HEK293 (cell line): ENCODE measurements at regions not wholly inside any gene's neighbourhood (a gene's known extent, or its start where the extent isn't known, plus 50 kb on each side); places are given as distances from the start of the nearest gene placed in this dataset.

ENCODE experiments used
- CTCF ChIA-PET: fragments of 350-600 bp; formaldehyde crosslinking; extraction: SDS; loops from one replicate; lab custom pipeline; 2021; ENCODE audit warnings: antibody characterized with exemption; lab: Yijun Ruan, JAX
- POLR2A ChIA-PET: fragments of 300-600 bp; formaldehyde crosslinking; extraction: SDS; loops from one replicate; lab custom pipeline; 2020; ENCODE audit warnings: antibody characterized with exemption, inconsistent platforms; lab: Yijun Ruan, JAX
- H3K27ac ChIP-seq: fragments of 200-500 bp; sonication (Bioruptor generic); 2 replicates; pipeline ENCODE4 v1.5.1; 2014; ENCODE audit warnings: low read depth, low read length, control low read depth, inconsistent platforms; ENCODE audit errors: extremely low read depth
- H3K36me3 ChIP-seq, 2 experiments: fragments of 200-500 bp in 1 of 2; sonication (Bioruptor generic) in 1 of 2; 1 replicate in 1 of 2; 2 replicates in 1 of 2; pipeline ENCODE4 v1.5.1; 2014 to 2017; ENCODE audit warnings: inconsistent platforms in 2 of 2, low read length in 2 of 2; ENCODE audit not compliant: control insufficient read depth in 2 of 2, insufficient read depth in 1 of 2
- H3K4me1 ChIP-seq: fragments of 200-500 bp; sonication (Bioruptor generic); 2 replicates; pipeline ENCODE4 v1.5.1; 2014; ENCODE audit warnings: mild to moderate bottlenecking, low read length, inconsistent platforms; ENCODE audit not compliant: control insufficient read depth, insufficient read depth
- H3K4me3 ChIP-seq: 2 replicates; pipeline ENCODE4 v1.5.1; 2011; ENCODE audit warnings: low read depth, mild to moderate bottlenecking, control low read depth, low read length, moderate library complexity
- H3K9me3 ChIP-seq: fragments of 200-500 bp; sonication (Bioruptor generic); 2 replicates; pipeline ENCODE4 v1.5.1; 2014; ENCODE audit warnings: low read depth, low read length, inconsistent platforms; ENCODE audit not compliant: control insufficient read depth, insufficient read depth
- HIC1 ChIP-seq: fragments of 450-650 bp; formaldehyde crosslinking; IDR thresholded peaks from 2 replicates; pipeline ENCODE4 v1.5.1; 2016; ENCODE audit warnings: missing biosample characterization, missing genetic modification characterization
- PRDM2 ChIP-seq: fragments of 450-650 bp; formaldehyde crosslinking; IDR thresholded peaks from 2 replicates; pipeline ENCODE4 v1.5.1; 2016; ENCODE audit warnings: missing biosample characterization, missing genetic modification characterization, borderline replicate concordance
- ZBTB20 ChIP-seq: fragments of 450-650 bp; formaldehyde crosslinking; IDR thresholded peaks from 2 replicates; pipeline ENCODE4 v1.5.1; 2016; ENCODE audit warnings: missing biosample characterization, missing genetic modification characterization
- ZFHX2 ChIP-seq: fragments of 450-650 bp; formaldehyde crosslinking; conservative IDR thresholded peaks from 2 replicates; pipeline ENCODE4 v1.5.1; 2016; ENCODE audit warnings: missing biosample characterization, missing genetic modification characterization
- ZNF132 ChIP-seq: fragments of 450-650 bp; formaldehyde crosslinking; IDR thresholded peaks from 2 replicates; pipeline ENCODE4 v1.5.1; 2017; ENCODE audit warnings: missing biosample characterization, missing genetic modification characterization, borderline replicate concordance
- ZNF140 ChIP-seq: fragments of 450-650 bp; formaldehyde crosslinking; IDR thresholded peaks from 2 replicates; pipeline ENCODE4 v1.5.1; 2016; ENCODE audit warnings: missing biosample characterization, missing genetic modification characterization
- ZNF184 ChIP-seq: fragments of 450-650 bp; IDR thresholded peaks from 2 replicates; pipeline ENCODE4 v1.5.1; 2018; ENCODE audit warnings: missing biosample characterization, mild to moderate bottlenecking, missing genetic modification characterization
- ZNF211 ChIP-seq: fragments of 450-650 bp; formaldehyde crosslinking; IDR thresholded peaks from 2 replicates; pipeline ENCODE4 v1.5.1; 2016; ENCODE audit warnings: low read depth, missing biosample characterization, missing genetic modification characterization
- ZNF37A ChIP-seq: fragments of 450-650 bp; IDR thresholded peaks from 2 replicates; pipeline ENCODE4 v1.5.1; 2018; ENCODE audit warnings: missing biosample characterization, missing genetic modification characterization
- ZNF510 ChIP-seq: fragments of 450-650 bp; formaldehyde crosslinking; IDR thresholded peaks from 2 replicates; pipeline ENCODE4 v1.5.1; 2018; ENCODE audit warnings: mild to moderate bottlenecking, missing genetic modification characterization, missing biosample characterization; ENCODE audit not compliant: insufficient replicate concordance
- ZNF571 ChIP-seq: fragments of 450-650 bp; formaldehyde crosslinking; IDR thresholded peaks from 2 replicates; pipeline ENCODE4 v1.5.0; 2017; ENCODE audit warnings: missing biosample characterization, missing genetic modification characterization
- ZNF623 ChIP-seq: fragments of 450-650 bp; formaldehyde crosslinking; IDR thresholded peaks from 2 replicates; pipeline ENCODE4 v1.5.1; 2016; ENCODE audit warnings: missing biosample characterization, missing genetic modification characterization
- ZNF626 ChIP-seq: fragments of 450-650 bp; sonication (Bioruptor Pico); formaldehyde crosslinking; IDR thresholded peaks from 2 replicates; pipeline ENCODE4 v1.5.1; 2018; ENCODE audit warnings: missing biosample characterization, missing genetic modification characterization, inconsistent platforms
- ZNF658 ChIP-seq: fragments of 450-650 bp; formaldehyde crosslinking; IDR thresholded peaks from 2 replicates; pipeline ENCODE4; 2016; ENCODE audit warnings: missing biosample characterization, missing genetic modification characterization
- ZNF660 ChIP-seq: fragments of 450-650 bp; IDR thresholded peaks from 2 replicates; pipeline ENCODE4 v1.5.1; 2018; ENCODE audit warnings: missing biosample characterization, mild to moderate bottlenecking, missing genetic modification characterization
- ZNF704 ChIP-seq: fragments of 450-650 bp; formaldehyde crosslinking; IDR thresholded peaks from 2 replicates; pipeline ENCODE4 v1.5.1; 2016; ENCODE audit warnings: missing biosample characterization, missing genetic modification characterization
- ZNF776 ChIP-seq: fragments of 450-650 bp; formaldehyde crosslinking; IDR thresholded peaks from 2 replicates; pipeline ENCODE4 v1.5.0; 2017; ENCODE audit warnings: missing biosample characterization, missing genetic modification characterization, borderline replicate concordance

- POLR2A ChIA-PET = no interaction called here
- CTCF ChIA-PET = no interaction called here
- no peaks in the 10 kb centered on the region for H3K4me1 ChIP-seq
Observed at GRCh38 chr9:74358959-74359358, 138.2 kb upstream of the RORB start.

More at GRCh38 chr9:74358959-74359358, 138.2 kb upstream of the RORB start:
- no peak overlapping the region for H3K4me3 ChIP-seq
- H3K27ac ChIP-seq = no peak overlapping the region
- H3K9me3 ChIP-seq = no peaks in the 10 kb centered on the region
- H3K36me3 ChIP-seq = no peaks in the 10 kb centered on the region
- no peak for TF ChIP-seq ZNF704
- no peak for TF ChIP-seq ZNF626 (tag by site-specific recombination)
- TF ChIP-seq ZNF623 (tag by site-specific recombination) = no peak
- no peak for TF ChIP-seq ZNF776 (tag by site-specific recombination)
- no peak for TF ChIP-seq ZNF660 (tag by site-specific recombination)
- TF ChIP-seq ZNF211 (tag by site-specific recombination) = no peak
- TF ChIP-seq ZNF140 (tag by site-specific recombination) = no peak
- TF ChIP-seq ZFHX2 = no peak
- no peak for TF ChIP-seq HIC1 (tag by site-specific recombination)
- TF ChIP-seq PRDM2 (tag by site-specific recombination) = no peak
- TF ChIP-seq ZBTB20 (tag by site-specific recombination) = no peak
- no peak for TF ChIP-seq ZNF132 (tag by site-specific recombination)
- no peak for TF ChIP-seq ZNF571 (tag by site-specific recombination)
- no peak for TF ChIP-seq ZNF658
- TF ChIP-seq ZNF37A (tag by site-specific recombination) = no peak
- no peak for TF ChIP-seq ZNF184 (tag by site-specific recombination)
- TF ChIP-seq ZNF510 = no peak
